Upper lobe of left lung (tissue), 6 donors: ENCODE measurements at regions not wholly inside any gene's neighbourhood (a gene's known extent, or its start where the extent isn't known, plus 50 kb on each side); places are given as distances from the start of the nearest gene placed in this dataset.

Experiments used
- ATAC-seq, 2 donors: fragments of 200-7000 bp; cut with Tn5 transposase; one replicate each; pipeline ENCODE4 v1.9.1; 2022; ENCODE audit warnings: mild to moderate bottlenecking in 2 of 2, moderate library complexity in 2 of 2; ENCODE audit not compliant: low FRiP score in 2 of 2
- DNase-seq, 2 donors: peaks; one replicate each; pipeline ENCODE4 v3.0.0-alpha.2; 2019 to 2020
- H3K27ac ChIP-seq, 4 donors: fragments of 200-600 bp; sonication (generic); one replicate each; pipeline ENCODE4 v1.5.1; 2016 to 2019
- H3K27me3 ChIP-seq, 4 donors: fragments of 200-600 bp; sonication (generic); one replicate each; pipeline ENCODE4 v1.5.1; 2017 to 2019
- H3K36me3 ChIP-seq, 4 donors: fragments of 200-600 bp; sonication (generic); one replicate each; pipeline ENCODE4 v1.5.1; 2016 to 2019
- H3K4me1 ChIP-seq, 4 donors: fragments of 200-600 bp; sonication (generic); one replicate each; pipeline ENCODE4 v1.5.1; 2018 to 2019
- H3K4me3 ChIP-seq, 4 donors: fragments of 200-600 bp; sonication (generic); one replicate each; pipeline ENCODE4 v1.5.1; 2017 to 2019; ENCODE audit warnings: mild to moderate bottlenecking in 2 of 4, moderate library complexity in 1 of 4
- H3K9me3 ChIP-seq, 4 donors: fragments of 200-600 bp; sonication (generic); one replicate each; pipeline ENCODE4 v1.5.1; 2018 to 2019
- CTCF ChIP-seq, 6 experiments: fragments of 450-650 bp in 4 of 6; fragments of 200-600 bp in 2 of 6; sonication (generic) in 2 of 6; IDR thresholded peaks; one replicate each; pipeline ENCODE4 v1.5.1; 2016 to 2019; ENCODE audit warnings: antibody characterized with exemption in 6 of 6
- EP300 ChIP-seq, 4 donors: sonication (generic); formaldehyde crosslinking; IDR thresholded peaks; one replicate each; pipeline ENCODE4 v1.5.1; 2017; ENCODE audit warnings: antibody characterized with exemption in 4 of 4, control low read depth in 2 of 4
- POLR2A ChIP-seq, 4 donors: fragments of 450-650 bp; IDR thresholded peaks; one replicate each; pipeline ENCODE4 v1.5.1; 2016 to 2017; ENCODE audit warnings: antibody characterized with exemption in 4 of 4, mild to moderate bottlenecking in 2 of 4
- POLR2AphosphoS5 ChIP-seq, 2 donors: sonication (generic); formaldehyde crosslinking; IDR thresholded peaks; one replicate each; pipeline ENCODE4 v1.5.1; 2017; ENCODE audit warnings: antibody characterized with exemption in 2 of 2
- WGBS, 2 donors: methylation state at CpG; one replicate each; pipeline ENCODE4 v1.1.5; 2017 to 2018; 5-methylcytosine and 5-hydroxymethylcytosine counted together
- donor health status: DM: no; HTN: no; CAD: no; lungs with moderate emphysema.
- donor health status: DM: no; HTN: yes; CAD: no; lungs with severe emphysema.

- no peaks in the 10 kb centered on the region for H3K36me3 ChIP-seq
- no peak for TF ChIP-seq POLR2A (IDR thresholded peaks at IDR 0.05)
- no peak for TF ChIP-seq CTCF (IDR thresholded peaks at IDR 0.05)
- no peak for TF ChIP-seq POLR2AphosphoS5 (IDR thresholded peaks at IDR 0.05)
- TF ChIP-seq EP300 (IDR thresholded peaks at IDR 0.05) = no peak
- ATAC-seq (no peak), DNase-seq (no peak)
- no peaks in the 10 kb centered on the region for H3K4me1 ChIP-seq
- no peaks in the 10 kb centered on the region for H3K9me3 ChIP-seq
- no peak overlapping the region for H3K27ac ChIP-seq
- H3K27me3 ChIP-seq = no peaks in the 10 kb centered on the region
- 82 to 85% methylated on average over 4 of the region's 4 CpGs for WGBS, 2 donors
- H3K4me3 ChIP-seq = no peak overlapping the region
These were observed 146.5 kb downstream of the MAIP1 start for GRCh38 chr2:200101922-200102321.

GRCh38 chr2:200102971-200103370, 147.6 kb downstream of the MAIP1 start:
- Histone ChIP-seq H3K36me3 (no peaks in the 10 kb centered on the region), H3K27ac (no peak overlapping the region), H3K27me3 (no peaks in the 10 kb centered on the region), H3K9me3 (no peaks in the 10 kb centered on the region), H3K4me3 (no peak overlapping the region), H3K4me1 (no peaks in the 10 kb centered on the region)
- DNase-seq (no peak), ATAC-seq (no peak)
- WGBS, 2 donors = 75 to 89% methylated on average over 1 of the region's 1 CpG
- TF ChIP-seq CTCF (IDR thresholded peaks at IDR 0.05) (no peak), POLR2AphosphoS5 (IDR thresholded peaks at IDR 0.05) (no peak), POLR2A (IDR thresholded peaks at IDR 0.05) (no peak), EP300 (IDR thresholded peaks at IDR 0.05) (no peak)

GRCh38 chr2:200104015-200104414, 148.6 kb downstream of the MAIP1 start:
- H3K36me3 ChIP-seq = no peaks in the 10 kb centered on the region
- TF ChIP-seq POLR2AphosphoS5 (IDR thresholded peaks at IDR 0.05) = no peak
- TF ChIP-seq CTCF (IDR thresholded peaks at IDR 0.05) = no peak
- TF ChIP-seq EP300 (IDR thresholded peaks at IDR 0.05) = no peak
- no peak for TF ChIP-seq POLR2A (IDR thresholded peaks at IDR 0.05)
- H3K4me3 ChIP-seq = no peak overlapping the region
- WGBS, 2 donors = 95 to 100% methylated on average over 1 of the region's 1 CpG
- H3K9me3 ChIP-seq = no peaks in the 10 kb centered on the region
- H3K4me1 ChIP-seq = no peaks in the 10 kb centered on the region
- ATAC-seq (no peak), DNase-seq (no peak)
- H3K27ac ChIP-seq = no peak overlapping the region
- H3K27me3 ChIP-seq = no peaks in the 10 kb centered on the region

GRCh38 chr2:200107514-200108217, 152.3 kb downstream of the MAIP1 start:
- ATAC-seq = no peak
- TF ChIP-seq EP300 (IDR thresholded peaks at IDR 0.05) = no peak
- no peaks in the 10 kb centered on the region for H3K9me3 ChIP-seq
- H3K27me3 ChIP-seq = no peaks in the 10 kb centered on the region
- no peak overlapping the region for H3K4me3 ChIP-seq
- 92 to 95% methylated on average over 6 of the region's 6 CpGs for WGBS, 2 donors
- no peaks in the 10 kb centered on the region for H3K36me3 ChIP-seq
- no peak overlapping the region for H3K27ac ChIP-seq
- H3K4me1 ChIP-seq = no peaks in the 10 kb centered on the region
- no peak for DNase-seq

- Histone ChIP-seq H3K9me3 (no peaks in the 10 kb centered on the region), H3K36me3 (no peaks in the 10 kb centered on the region), H3K4me1 (no peaks in the 10 kb centered on the region), H3K27me3 (no peaks in the 10 kb centered on the region), H3K27ac (no peak overlapping the region), H3K4me3 (no peak overlapping the region)
- TF ChIP-seq POLR2AphosphoS5 (IDR thresholded peaks at IDR 0.05) (no peak), CTCF (IDR thresholded peaks at IDR 0.05) (no peak), EP300 (IDR thresholded peaks at IDR 0.05) (no peak), POLR2A (IDR thresholded peaks at IDR 0.05) (no peak)
- DNase-seq = no peak
- ATAC-seq = no peak
- 76 to 80% methylated on average over 3 of the region's 3 CpGs for WGBS, 2 donors
These were observed 154.0 kb downstream of the MAIP1 start for GRCh38 chr2:200109421-200109820.
